GM23338 (cell line): ENCODE measurements at regions not wholly inside any gene's neighbourhood (a gene's known extent, or its start where the extent isn't known, plus 50 kb on each side); places are given as distances from the start of the nearest gene placed in this dataset.
A peak's percentile ranks its signal among the peaks of the same experiment; 100 is the strongest.

Experiments
- ATAC-seq: fragments of 200-7000 bp; cut with Tn5 transposase; 3 replicates; pipeline ENCODE4 v1.9.1; 2020
- DNase-seq: peaks from one replicate; pipeline ENCODE4 v3.0.0-alpha.2; 2015; ENCODE audit warnings: low spot score
- H2AFZ ChIP-seq: fragments of 200-600 bp; sonication (generic); 2 replicates; pipeline ENCODE4 v1.8.0; 2016; ENCODE audit warnings: antibody characterized with exemption, mild to moderate bottlenecking, moderate library complexity
- H3F3A ChIP-seq: fragments of 200-600 bp; sonication (generic); replicated peaks from 2 replicates; pipeline ENCODE4 v1.8.0; 2017; ENCODE audit warnings: antibody characterized with exemption, mixed run types, low read depth
- H3K27ac ChIP-seq: fragments of 200-600 bp; sonication (generic); 2 replicates; pipeline ENCODE4 v1.6.1; 2016; ENCODE audit warnings: low read depth
- H3K27me3 ChIP-seq: fragments of 200-600 bp; sonication (generic); 2 replicates; pipeline ENCODE4 v1.8.0; 2016; ENCODE audit warnings: mild to moderate bottlenecking, mixed run types, moderate library complexity; ENCODE audit not compliant: insufficient read depth
- H3K36me3 ChIP-seq: fragments of 200-600 bp; sonication (generic); 2 replicates; pipeline ENCODE4 v1.8.0; 2016; ENCODE audit warnings: mild to moderate bottlenecking; ENCODE audit not compliant: insufficient read depth
- H3K4me1 ChIP-seq: fragments of 200-600 bp; sonication (generic); 2 replicates; pipeline ENCODE4 v1.8.0; 2016; ENCODE audit warnings: mild to moderate bottlenecking, moderate library complexity; ENCODE audit not compliant: insufficient read depth
- H3K4me2 ChIP-seq: fragments of 200-600 bp; sonication (generic); 2 replicates; pipeline ENCODE4 v1.7.1; 2017; ENCODE audit warnings: mixed run types
- H3K4me3 ChIP-seq: fragments of 200-600 bp; sonication (generic); 2 replicates; pipeline ENCODE4 v1.6.1; 2016; ENCODE audit warnings: mixed run types
- H3K79me2 ChIP-seq: fragments of 200-600 bp; sonication (generic); replicated peaks from 2 replicates; pipeline ENCODE4 v1.8.0; 2017; ENCODE audit warnings: mild to moderate bottlenecking; ENCODE audit not compliant: insufficient read depth
- H3K9me2 ChIP-seq: fragments of 200-600 bp; sonication (generic); 2 replicates; pipeline ENCODE4 v1.8.0; 2017; ENCODE audit not compliant: insufficient read depth
- H4K20me1 ChIP-seq: fragments of 200-600 bp; sonication (generic); replicated peaks from 2 replicates; pipeline ENCODE4 v1.8.0; 2017; ENCODE audit warnings: mild to moderate bottlenecking; ENCODE audit not compliant: insufficient read depth
- H3K27ac Mint-ChIP-seq: 2 replicates; pipeline ENCODE4 v1.8.0; 2020; ENCODE audit warnings: inconsistent platforms, mild to moderate bottlenecking, moderate library complexity, mixed read lengths
- H3K27me3 Mint-ChIP-seq: 3 replicates; pipeline ENCODE4 v1.8.0; 2022; ENCODE audit warnings: low read depth, mild to moderate bottlenecking, moderate library complexity, mixed read lengths, inconsistent platforms; ENCODE audit not compliant: insufficient read depth, poor library complexity
- H3K36me3 Mint-ChIP-seq: 3 replicates; pipeline ENCODE4 v1.8.0; 2021; ENCODE audit warnings: low read depth, mild to moderate bottlenecking, inconsistent platforms, moderate library complexity, mixed read lengths
- H3K4me1 Mint-ChIP-seq: 3 replicates; pipeline ENCODE4 v1.8.0; 2020; ENCODE audit warnings: mild to moderate bottlenecking, inconsistent platforms, mixed read lengths
- H3K4me3 Mint-ChIP-seq: 3 replicates; pipeline ENCODE4 v1.8.0; 2021; ENCODE audit warnings: moderate library complexity, mild to moderate bottlenecking, inconsistent platforms, mixed read lengths
- H3K9me3 Mint-ChIP-seq: 3 replicates; pipeline ENCODE4 v1.8.0; 2020; ENCODE audit warnings: moderate library complexity, mild to moderate bottlenecking, inconsistent platforms, mixed read lengths
- CREB1 ChIP-seq: fragments of 250-450 bp; sonication (Bioruptor Pico); IDR thresholded peaks from 2 replicates; pipeline ENCODE4 v1.5.0; 2020; ENCODE audit warnings: low read depth, mild to moderate bottlenecking, moderate library complexity
- CTCF ChIP-seq, 2 experiments: fragments of 200-600 bp in 1 of 2; sonication (generic) in 1 of 2; conservative IDR thresholded peaks; 2 replicates each; pipeline versions ENCODE4 v1.5.1 to v1.6.1; 2016 to 2017; ENCODE audit warnings: antibody characterized with exemption in 2 of 2, low read depth in 2 of 2, mild to moderate bottlenecking in 2 of 2, moderate library complexity in 1 of 2
- EZH2 ChIP-seq: fragments of 200-600 bp; sonication (generic); IDR thresholded peaks from one replicate; pipeline ENCODE4 v1.8.0; 2017; ENCODE audit warnings: antibody characterized with exemption, mild to moderate bottlenecking, low read depth; ENCODE audit not compliant: unreplicated experiment
- EZH2phosphoT487 ChIP-seq: fragments of 200-600 bp; sonication (generic); IDR thresholded peaks from one replicate; pipeline ENCODE4 v1.8.1; 2018; ENCODE audit warnings: antibody characterized with exemption; ENCODE audit not compliant: unreplicated experiment
- JUNB ChIP-seq: IDR thresholded peaks from one replicate; pipeline ENCODE4 v1.6.1; 2016; ENCODE audit warnings: antibody characterized with exemption; ENCODE audit not compliant: unreplicated experiment
- POLR2AphosphoS5 ChIP-seq: IDR thresholded peaks from 2 replicates; pipeline ENCODE4 v1.6.1; 2016; ENCODE audit warnings: antibody characterized with exemption, low read depth
- REST ChIP-seq: IDR thresholded peaks from one replicate; pipeline ENCODE4 v1.6.1; 2018; ENCODE audit warnings: antibody characterized with exemption; ENCODE audit not compliant: unreplicated experiment
- STAT1 ChIP-seq: IDR thresholded peaks from one replicate; pipeline ENCODE4 v1.6.1; 2016; ENCODE audit warnings: antibody characterized with exemption; ENCODE audit not compliant: unreplicated experiment
- ZNF114 ChIP-seq: fragments of 250-450 bp; sonication (Bioruptor Pico); IDR thresholded peaks from 2 replicates; pipeline ENCODE4 v1.5.0; 2020; ENCODE audit warnings: mild to moderate bottlenecking, moderate library complexity
- ZNF331 ChIP-seq: fragments of 250-450 bp; sonication (Bioruptor Pico); IDR thresholded peaks from 2 replicates; pipeline ENCODE4 v1.5.0; 2020; ENCODE audit warnings: low read depth, mild to moderate bottlenecking, moderate library complexity

- Histone ChIP-seq H3F3A (no peaks in the 10 kb centered on the region), H4K20me1 (no peaks in the 10 kb centered on the region), H3K79me2 (no peaks in the 10 kb centered on the region), H3K27ac (no peak overlapping the region), H3K4me2 (no peak overlapping the region), H2AFZ (no peak overlapping the region), H3K27me3 (no peaks in the 10 kb centered on the region), H3K4me3 (no peak overlapping the region), H3K4me1 (no peaks in the 10 kb centered on the region), H3K9me2 (no peaks in the 10 kb centered on the region), H3K36me3 (no peaks in the 10 kb centered on the region)
- Mint-ChIP-seq H3K4me3 (no peak overlapping the region), H3K4me1 (no peaks in the 10 kb centered on the region), H3K36me3 (no peaks in the 10 kb centered on the region), H3K27me3 (peaks cover 3% of the 10 kb centered on the region), H3K9me3 (no peaks in the 10 kb centered on the region; the same call in 1 of the 3 replicates), H3K27ac (no peak overlapping the region)
- DNase-seq: peak; percentile 75
- TF ChIP-seq CTCF (conservative IDR thresholded peaks at IDR 0.05; ENCODE audit: low read depth in 2 of 2) (peak; percentile 67 to 71), JUNB (no peak)
- peak; percentile 70 for ATAC-seq
Measured at GRCh38 chr5:74919487-74919886, 53.3 kb upstream of the FAM169A start.

GRCh38 chr5:74919041-74919440 lies 52.9 kb upstream of the FAM169A start:
- Mint-ChIP-seq H3K4me3 (no peak overlapping the region), H3K4me1 (no peaks in the 10 kb centered on the region), H3K27me3 (peaks cover 3% of the 10 kb centered on the region), H3K27ac (no peak overlapping the region), H3K9me3 (no peaks in the 10 kb centered on the region; the same call in 1 of the 3 replicates), H3K36me3 (no peaks in the 10 kb centered on the region)
- TF ChIP-seq REST (peak; percentile 49), STAT1 (no peak)
- Histone ChIP-seq H3K9me2 (no peaks in the 10 kb centered on the region), H4K20me1 (no peaks in the 10 kb centered on the region), H3F3A (no peaks in the 10 kb centered on the region), H3K36me3 (no peaks in the 10 kb centered on the region), H3K79me2 (no peaks in the 10 kb centered on the region), H2AFZ (no peak overlapping the region), H3K27me3 (no peaks in the 10 kb centered on the region), H3K27ac (no peak overlapping the region), H3K4me2 (no peak overlapping the region), H3K4me1 (no peaks in the 10 kb centered on the region), H3K4me3 (no peak overlapping the region)
- ATAC-seq (peak; percentile 25; the same call in 1 of the 3 replicates), DNase-seq (no peak)

GRCh38 chr5:74918232-74918669 lies 52.1 kb upstream of the FAM169A start:
- H3K27me3 ChIP-seq: no peaks in the 10 kb centered on the region
- Mint-ChIP-seq H3K4me3 (no peak overlapping the region), H3K36me3 (no peaks in the 10 kb centered on the region), H3K9me3 (no peaks in the 10 kb centered on the region; the same call in 1 of the 3 replicates), H3K27ac (no peak overlapping the region), H3K27me3 (peaks cover 3% of the 10 kb centered on the region), H3K4me1 (no peaks in the 10 kb centered on the region)
- no peak overlapping the region for H3K27ac ChIP-seq
- H3K4me2 ChIP-seq: no peak overlapping the region
- no peaks in the 10 kb centered on the region for H3K4me1 ChIP-seq
- no peak overlapping the region for H3K4me3 ChIP-seq
- ATAC-seq (no peak), DNase-seq (no peak)
- H3F3A ChIP-seq: no peaks in the 10 kb centered on the region
- TF ChIP-seq EZH2: no peak
- TF ChIP-seq CREB1 (CRISPR knock-in tag): no peak
- TF ChIP-seq ZNF331: no peak
- no peak for TF ChIP-seq REST
- TF ChIP-seq POLR2AphosphoS5: no peak
- no peak for TF ChIP-seq STAT1
- no peak for TF ChIP-seq JUNB
- TF ChIP-seq ZNF114 (CRISPR knock-in tag): no peak
- TF ChIP-seq EZH2phosphoT487: no peak
- H3K9me2 ChIP-seq: no peaks in the 10 kb centered on the region
- no peaks in the 10 kb centered on the region for H3K79me2 ChIP-seq
- 0 out of 2 replicates have a peak overlapping the region, but pooled peaks have one; percentile 38 for H2AFZ ChIP-seq
- no peaks in the 10 kb centered on the region for H3K36me3 ChIP-seq
- H4K20me1 ChIP-seq: no peaks in the 10 kb centered on the region
